MM.1S (cell line): ENCODE measurements at regions not wholly inside any gene's neighbourhood (a gene's known extent, or its start where the extent isn't known, plus 50 kb on each side); places are given as distances from the start of the nearest gene placed in this dataset.

ENCODE experiments used
- EZH2 ChIP-seq: fragments of 300-600 bp; sonication (generic); optimal IDR thresholded peaks from 2 replicates; pipeline ENCODE3; 2017; ENCODE audit warnings: low read depth, mild to moderate bottlenecking, antibody characterized with exemption, low read length, mixed read lengths
- TF ChIP-seq, protein P1 (sequence below): fragments of 300-600 bp; sonication (generic); IDR thresholded peaks from 2 replicates; pipeline ENCODE4 v1.5.1; 2016; ENCODE audit warnings: antibody characterized with exemption, low read length, mixed read lengths

GRCh38 chr11:29685361-29685760 is 331.5 kb downstream of the KCNA4 start:
- TF ChIP-seq, protein P1, sequence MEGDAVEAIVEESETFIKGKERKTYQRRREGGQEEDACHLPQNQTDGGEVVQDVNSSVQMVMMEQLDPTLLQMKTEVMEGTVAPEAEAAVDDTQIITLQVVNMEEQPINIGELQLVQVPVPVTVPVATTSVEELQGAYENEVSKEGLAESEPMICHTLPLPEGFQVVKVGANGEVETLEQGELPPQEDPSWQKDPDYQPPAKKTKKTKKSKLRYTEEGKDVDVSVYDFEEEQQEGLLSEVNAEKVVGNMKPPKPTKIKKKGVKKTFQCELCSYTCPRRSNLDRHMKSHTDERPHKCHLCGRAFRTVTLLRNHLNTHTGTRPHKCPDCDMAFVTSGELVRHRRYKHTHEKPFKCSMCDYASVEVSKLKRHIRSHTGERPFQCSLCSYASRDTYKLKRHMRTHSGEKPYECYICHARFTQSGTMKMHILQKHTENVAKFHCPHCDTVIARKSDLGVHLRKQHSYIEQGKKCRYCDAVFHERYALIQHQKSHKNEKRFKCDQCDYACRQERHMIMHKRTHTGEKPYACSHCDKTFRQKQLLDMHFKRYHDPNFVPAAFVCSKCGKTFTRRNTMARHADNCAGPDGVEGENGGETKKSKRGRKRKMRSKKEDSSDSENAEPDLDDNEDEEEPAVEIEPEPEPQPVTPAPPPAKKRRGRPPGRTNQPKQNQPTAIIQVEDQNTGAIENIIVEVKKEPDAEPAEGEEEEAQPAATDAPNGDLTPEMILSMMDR: no peak
- no peak for TF ChIP-seq EZH2
